Stimulated activated CD8-positive, alpha-beta memory T cell treated with anti-CD3 and anti-CD28 coated beads, Interleukin-12 subunit alpha, Interleukin-12 subunit beta, amount 100 ng/mL, for 24 hours (primary cell): ENCODE measurements at regions not wholly inside any gene's neighbourhood (a gene's known extent, or its start where the extent isn't known, plus 50 kb on each side); places are given as distances from the start of the nearest gene placed in this dataset.

Source experiments
- DNase-seq: peaks from one replicate; pipeline ENCODE4 v3.0.0-alpha.2; 2020; ENCODE audit errors: extremely low read depth

DNA sequence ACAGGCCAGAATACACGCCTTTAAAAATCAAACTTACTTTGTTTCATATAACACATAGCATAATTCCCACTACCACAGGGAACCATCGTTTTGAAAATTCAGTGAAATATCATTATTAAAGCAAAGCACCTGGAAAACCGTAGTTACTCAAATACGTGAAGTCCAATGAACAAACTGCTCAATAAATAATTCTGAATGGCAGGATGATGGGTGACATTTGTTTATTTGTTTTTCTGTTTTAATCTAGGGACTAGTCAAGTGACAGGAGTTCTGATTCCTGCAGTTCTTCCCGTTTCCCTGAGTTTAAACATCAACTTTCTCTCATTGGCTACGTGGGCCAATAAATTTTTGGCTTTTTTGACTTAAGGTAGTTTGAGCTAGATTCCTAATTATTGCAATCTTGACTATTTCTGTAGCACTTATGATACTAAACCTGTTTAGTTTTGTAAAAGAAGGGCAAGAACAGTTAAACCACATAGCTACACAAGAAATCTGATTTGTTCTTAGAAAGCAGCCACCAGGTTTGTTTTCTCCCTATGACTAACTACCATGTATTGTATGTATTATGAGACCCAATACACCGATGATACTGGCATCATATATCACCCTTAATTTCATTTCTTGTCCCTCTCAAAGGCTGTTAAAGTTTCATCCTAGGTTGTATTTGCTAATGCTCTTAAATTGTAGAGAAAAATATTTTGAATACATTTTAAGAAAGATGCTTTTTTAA is 411.2 kb downstream of the SHQ1 start:
- DNase-seq: no peak

DNA sequence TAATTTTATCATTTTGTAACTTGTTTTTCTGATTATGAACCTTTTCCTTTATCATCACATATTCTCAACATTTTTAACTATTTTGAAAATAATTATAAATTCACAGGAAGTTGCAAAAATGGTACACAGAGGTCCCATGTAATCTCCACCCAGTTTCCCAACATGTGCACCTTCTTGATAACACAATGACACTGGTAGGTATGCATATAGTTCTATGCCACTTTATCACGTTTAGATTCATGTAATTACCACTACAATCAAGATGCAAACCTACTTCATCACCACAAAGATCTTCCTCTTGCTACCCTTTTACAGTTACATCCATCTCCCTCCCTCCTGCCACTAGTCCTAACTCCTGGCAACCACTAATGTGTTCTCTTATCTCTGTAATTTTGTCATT is 413.9 kb downstream of the SHQ1 start:
- no peak for DNase-seq

DNA sequence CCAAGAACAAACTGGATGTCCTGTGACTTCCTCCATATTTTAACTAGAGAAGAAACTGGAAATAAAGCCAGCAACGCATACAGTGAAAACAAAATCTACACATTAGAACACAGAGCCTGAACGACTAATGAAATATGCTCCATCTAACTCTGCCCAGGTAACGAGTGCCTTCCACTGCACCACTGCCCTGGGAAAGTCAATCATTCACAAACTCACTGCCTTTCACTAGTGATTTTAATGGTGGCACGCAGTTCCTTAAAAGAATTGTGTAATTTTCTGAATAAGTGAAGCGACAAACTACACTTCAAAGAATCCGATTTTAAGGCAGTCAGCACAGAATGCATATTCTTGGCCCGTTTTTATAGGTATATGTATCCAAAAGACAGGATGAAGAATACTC is 416.0 kb downstream of the SHQ1 start:
- no peak for DNase-seq

DNA sequence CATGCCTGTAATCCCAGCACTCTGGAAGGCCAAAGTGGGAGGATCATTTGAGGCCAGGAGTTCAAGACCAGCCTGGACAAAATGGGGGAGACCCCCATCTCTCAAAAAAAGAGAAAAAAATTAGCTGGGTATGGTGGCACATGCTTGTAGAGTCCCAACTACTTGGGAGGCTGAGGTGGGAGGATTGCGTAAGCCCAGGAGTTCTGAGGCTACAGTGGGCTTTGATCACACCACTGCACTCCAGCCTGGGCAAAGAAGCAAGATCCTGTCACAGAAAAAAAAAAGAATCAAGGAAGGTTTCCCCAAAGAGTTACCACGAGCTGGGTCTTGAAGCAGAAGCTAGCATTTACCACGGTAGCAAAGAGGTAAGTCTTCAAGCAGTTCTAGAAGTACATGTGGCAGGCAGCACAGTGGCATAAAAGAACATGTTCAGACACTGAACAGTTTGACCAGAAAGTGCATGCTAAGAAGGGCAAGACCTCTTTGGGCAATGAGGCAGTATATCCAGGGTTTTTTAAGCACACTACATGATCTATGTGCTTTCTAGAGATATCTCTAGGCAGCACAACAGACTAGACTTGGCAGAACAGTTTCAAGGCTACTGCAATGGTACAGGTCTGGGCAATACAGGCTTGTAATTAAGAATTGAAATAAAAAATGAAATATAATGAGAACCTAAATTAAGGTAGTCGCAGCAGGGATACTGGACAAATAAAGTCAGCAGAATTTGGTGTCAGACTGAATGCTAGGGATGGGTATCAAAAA is 418.5 kb downstream of the SHQ1 start:
- DNase-seq: no peak

DNA sequence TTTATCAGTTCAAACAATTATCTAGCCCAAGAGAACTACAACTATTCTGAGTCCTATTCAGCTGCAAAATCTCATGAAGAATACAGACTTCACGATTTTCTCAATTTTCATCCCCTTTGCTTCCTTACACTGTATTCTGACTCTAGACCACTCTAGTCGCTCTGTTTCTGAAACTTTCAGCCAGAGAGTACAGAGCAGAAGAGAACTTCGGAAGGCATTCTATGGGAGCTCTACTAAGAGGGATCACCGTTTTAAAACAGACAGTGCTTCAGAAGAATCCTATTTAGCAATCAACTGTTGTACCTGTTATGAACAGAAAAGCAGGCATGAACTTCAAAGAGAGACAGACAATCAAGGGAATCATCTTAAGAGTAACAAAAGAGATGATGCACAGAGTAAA is 419.4 kb downstream of the SHQ1 start:
- no peak for DNase-seq

DNA sequence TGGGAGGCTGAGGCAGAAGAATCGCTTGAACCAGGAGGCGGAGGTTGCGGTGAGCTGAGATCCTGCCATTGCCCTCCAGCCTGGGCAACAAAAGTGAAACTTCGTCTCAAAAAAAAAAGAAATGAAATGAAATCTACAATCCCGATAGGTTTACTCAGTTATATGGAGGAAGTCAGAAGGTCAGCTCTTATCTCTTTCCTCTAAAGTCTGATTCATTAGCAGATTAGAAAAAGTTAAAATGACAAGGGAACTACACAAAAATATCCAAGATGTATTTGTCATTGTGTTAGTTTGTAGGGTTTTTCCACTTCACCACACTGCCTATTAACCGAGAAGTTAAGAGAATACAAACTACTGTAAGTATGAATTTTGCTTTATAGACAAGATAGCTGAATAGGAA is 420.6 kb downstream of the SHQ1 start:
- DNase-seq: no peak

DNA sequence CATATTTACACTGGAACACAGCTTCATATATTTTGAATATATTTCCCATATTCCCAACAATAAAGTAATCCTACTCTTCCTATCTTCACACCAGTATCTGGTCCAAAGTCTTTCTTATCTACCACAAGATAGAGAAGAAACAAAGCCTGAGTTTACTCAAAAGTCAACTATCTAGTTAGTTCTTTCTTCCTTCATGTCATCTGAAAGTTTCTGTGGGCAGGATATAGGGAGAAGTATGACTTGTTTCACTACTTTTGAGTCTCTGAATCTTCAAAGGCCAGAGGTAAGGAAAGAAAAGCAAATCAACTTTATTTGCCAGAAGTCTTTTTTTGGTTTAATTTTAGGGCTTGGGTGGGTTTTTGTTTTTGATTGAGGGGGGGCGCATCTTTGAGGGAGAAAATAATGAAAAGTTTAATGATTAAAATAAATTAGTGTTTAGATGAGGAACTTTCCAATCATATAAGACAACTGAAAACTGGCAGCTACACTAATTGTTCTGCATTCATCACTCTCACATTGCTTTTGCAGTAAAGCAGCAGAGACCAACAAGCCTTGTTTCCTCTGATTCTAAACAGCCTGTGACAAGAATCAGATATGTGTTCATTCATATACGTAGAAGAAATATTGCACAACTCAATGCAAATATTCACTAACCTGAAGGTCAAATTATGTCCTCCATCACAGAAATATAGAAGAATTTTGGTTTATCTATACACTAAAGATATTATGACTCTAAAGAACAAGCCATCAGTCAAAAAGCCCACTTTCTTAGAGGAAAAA is 421.4 kb downstream of the SHQ1 start:
- no peak for DNase-seq

DNA sequence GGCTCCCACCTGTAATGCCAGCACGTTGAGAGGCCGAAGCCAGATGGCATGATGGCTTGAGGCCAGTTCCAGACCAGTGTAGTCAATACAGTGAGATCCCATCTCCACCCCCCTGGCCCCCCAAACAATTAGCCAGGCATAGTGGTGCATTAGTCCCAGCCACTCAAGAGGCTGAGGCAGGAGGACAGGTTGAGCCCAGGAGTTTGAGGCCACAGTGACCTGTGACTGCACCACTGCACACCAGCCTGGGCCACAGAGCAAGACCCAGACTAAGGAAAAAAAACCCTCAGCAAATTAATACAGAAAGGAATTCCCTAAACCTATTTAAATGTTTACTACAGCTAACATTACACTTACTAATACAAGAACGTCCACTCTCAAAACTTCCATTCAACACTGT is 424.6 kb downstream of the SHQ1 start:
- no peak for DNase-seq

DNA sequence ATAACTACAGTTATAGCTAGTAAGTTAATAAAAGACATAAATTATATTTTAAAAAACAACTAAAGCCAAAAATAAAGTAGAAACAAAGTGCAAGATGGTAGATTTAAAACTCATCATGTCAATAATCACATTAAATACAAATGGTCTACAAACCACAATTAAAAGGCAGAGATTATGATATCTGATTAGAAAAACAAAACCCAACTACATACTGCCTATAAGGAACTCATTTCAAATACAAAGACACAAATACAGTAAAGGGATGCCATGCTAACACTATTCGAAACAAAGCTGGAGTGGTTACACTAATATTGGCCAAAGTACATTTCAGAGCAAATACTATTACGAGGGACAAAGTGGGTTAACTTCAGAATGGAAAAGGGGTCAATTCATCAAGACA is 426.5 kb downstream of the SHQ1 start:
- no peak for DNase-seq

DNA sequence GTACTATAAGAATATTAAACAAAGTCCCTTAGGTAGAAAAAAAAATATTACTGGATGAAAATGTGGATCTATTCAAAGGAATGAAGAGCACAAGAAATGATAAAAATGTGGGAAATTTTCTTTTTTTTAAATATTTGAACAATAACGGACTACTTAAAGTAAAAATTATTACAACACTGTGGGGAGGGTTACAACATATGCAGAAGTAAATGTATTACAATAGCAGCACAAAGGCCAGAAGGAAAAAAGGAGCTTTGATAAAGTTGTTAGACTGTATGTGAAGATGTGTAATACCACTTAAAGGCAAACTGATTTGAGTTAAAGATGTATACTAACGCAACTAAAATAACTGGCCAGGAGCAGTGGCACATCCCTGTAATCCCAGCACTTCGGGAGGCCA is 427.1 kb downstream of the SHQ1 start:
- no peak for DNase-seq

DNA sequence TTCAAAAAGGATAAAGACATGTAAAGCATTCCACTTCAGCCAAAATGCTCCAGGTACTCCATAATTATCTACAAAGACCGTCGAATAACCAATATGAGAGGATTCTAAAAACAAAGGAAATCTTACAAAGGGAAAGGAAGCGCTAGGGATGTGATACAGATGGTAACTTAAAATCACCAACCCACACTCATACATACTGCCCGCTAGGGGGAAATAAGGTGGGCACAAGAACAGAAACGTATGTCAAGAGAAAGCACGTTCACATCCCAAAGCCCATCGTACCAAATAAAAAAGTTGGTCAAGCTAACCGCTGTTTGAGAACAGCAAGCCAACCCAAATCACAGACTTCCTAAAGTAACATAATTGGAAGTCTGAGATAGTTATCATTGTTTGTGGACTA is 429.4 kb downstream of the SHQ1 start:
- DNase-seq: no peak

DNA sequence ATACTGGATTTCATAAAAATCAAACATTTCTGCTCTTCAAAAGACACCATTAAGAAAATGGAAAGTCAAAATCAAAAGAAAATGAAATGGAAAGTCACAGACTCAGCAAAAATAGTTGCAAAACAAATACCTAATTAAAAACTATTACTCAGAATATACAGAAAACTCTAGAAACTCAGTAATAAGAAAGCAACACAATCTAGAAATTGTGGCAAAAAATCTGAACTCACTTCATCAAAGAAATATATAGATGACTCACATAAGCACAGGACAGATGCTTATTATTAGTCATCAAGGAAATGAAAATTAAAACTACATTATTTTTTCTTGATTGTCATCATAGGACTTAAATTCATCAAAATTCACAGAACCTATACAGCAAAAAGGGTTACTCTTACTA is 430.0 kb downstream of the SHQ1 start:
- DNase-seq: no peak

DNA sequence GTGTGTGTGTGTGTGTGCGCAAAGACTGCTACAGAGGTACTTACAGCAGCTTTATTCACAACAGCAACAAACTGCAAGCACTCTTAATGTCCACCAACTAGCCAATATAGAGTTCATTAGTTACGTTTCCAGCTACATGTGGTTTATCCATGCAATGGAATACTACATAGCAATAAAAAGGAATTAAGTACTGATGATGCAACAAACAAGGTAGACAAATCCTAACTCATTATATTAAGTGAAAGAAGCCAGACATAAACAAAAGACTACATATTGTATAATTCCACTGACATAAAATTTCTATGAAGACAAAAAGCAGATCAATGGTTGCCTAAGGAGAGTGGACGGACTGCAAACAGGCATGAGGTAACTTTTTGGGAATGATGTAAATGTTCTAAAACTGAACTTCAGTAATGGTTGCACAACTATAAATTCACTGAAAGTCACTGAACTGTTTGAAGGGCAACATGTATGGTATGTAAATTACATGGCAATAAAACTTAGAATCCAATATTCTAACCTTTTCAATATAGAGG is 433.7 kb downstream of the SHQ1 start:
- DNase-seq: no peak

DNA sequence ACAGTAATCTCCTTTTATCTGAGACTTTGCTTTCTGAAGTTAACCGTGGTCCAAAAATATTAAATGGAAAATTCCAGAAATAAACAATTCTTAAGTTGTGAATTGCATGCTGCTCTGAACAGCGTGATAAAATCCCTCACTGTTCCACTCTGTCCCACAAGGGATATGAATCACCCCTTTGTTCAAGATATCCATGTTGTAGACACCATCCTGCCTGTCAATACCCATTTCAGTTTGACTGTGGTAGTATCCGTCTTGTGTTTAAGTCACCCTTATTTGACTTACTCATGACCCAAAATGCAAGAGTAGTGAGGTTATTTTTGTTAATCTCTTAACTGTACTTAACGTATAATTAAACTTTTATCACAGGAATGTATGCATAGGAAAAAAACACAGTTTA is 435.0 kb downstream of the SHQ1 start:
- DNase-seq: no peak

DNA sequence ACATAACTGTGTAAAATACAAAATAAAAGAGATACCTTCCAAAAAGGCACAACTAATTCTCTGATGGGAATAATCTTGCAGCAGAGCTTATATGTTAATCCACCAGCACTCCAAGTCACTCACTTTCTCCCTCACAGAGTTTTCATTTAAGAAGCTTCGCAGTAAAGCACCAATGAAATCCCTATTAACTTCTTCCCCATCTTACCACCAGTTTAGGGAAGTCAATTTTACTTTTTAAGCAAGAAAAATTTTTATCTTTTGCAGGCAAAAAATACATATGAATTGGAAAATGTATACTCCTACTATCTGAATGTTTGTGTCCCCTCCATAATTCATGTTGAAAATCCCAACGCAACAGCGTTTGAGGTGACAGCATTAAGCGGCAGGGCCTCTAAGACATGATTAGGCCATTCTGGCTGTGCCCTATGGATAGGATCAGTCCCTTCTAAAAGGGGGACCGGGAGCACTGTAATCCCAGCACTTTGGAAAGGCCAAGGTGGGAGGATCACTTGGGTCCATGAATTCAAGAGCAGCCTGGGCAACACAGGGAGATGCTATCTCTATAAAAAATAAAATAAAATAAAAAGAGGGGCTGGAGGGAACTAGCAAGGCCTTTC is 435.8 kb downstream of the SHQ1 start:
- DNase-seq: no peak

DNA sequence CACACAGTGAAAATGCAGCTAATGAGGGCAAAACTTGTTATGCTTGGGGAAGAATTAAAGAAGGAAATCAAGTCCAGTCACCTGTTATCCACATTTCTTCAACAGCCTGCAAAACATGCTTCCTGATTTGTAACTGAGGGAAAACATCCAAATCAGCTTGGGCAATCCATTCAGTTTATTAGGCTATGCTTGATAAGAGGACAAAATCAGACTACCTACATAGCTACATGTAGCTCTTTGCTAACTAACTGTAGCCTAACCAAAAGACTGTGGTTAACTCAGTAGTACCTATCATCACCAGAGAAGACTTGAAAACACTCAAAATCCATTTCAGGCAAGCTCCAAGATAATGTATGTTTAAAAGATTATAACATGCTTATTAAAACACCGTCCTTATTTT is 436.4 kb downstream of the SHQ1 start:
- no peak for DNase-seq

DNA sequence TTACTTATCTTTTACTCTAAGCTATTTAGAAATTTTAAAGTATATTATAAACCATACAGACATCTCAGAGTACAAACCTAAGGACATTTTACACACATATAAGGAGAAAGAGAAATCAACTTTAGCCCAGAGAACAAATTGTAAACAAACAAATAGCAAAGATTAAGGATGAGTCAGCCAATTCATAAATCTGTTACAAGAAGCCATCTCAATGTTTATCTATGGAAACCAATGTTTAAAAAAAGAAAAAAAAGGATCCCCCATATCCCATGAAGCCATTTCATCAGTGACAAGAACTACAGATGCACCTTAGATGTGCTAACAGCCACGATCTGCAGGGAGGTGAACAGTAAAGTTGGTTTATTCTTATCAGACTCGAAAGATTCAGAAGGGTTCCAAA is 437.1 kb downstream of the SHQ1 start:
- no peak for DNase-seq

DNA sequence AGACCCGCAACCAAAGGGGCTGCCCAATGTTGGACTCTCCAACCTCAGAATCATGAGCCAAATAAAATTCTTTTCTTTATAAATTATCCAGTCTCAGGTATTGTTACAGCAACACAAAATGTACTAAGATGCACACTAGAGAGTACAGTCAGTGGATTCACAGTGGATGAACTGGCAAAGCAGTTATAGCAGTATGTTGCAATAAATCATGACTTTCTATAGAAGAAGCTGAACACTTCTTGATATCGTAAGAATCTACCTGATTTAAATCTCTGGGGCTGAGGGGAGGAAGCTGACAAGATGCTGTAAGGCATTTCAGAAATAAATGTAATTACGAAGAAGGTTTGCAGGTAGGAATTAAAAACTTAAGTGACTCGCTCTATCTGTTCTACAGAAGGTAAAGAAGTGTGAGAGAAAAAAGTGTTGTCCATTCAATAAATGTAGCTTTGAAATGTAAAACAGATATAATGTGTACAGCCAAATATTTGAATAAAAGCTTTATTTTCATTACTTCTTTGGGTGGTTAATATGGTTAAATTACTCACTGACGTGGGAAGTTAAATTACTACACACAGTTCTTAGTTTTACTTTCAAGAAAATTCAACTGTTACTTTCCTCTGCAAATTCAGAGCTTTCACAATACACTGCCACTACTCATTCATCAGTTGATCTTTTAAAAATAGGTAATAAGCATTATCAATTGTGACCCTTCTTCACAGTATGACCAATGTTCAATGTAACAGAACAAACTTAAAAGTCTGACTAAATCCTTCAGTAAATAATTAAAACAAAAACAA is 439.1 kb downstream of the SHQ1 start:
- DNase-seq: no peak

DNA sequence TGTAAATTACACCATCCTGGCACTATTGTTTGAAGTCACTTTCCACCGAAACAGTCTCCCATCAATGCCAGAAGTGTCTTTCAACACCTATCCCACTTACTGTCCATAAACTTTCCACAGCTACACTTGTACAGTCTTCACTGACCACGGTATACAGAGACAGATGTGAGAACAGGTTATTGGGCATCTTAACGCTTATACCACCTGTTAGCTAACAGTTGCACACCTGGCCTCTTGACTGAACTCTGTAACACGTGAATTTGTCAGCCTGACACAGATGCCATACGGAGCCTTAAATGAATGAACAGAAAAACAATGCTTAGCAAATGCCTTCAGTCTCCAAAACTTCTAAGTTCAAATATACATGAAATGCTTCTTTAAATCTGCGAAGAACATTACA is 440.5 kb downstream of the SHQ1 start:
- DNase-seq: no peak

DNA sequence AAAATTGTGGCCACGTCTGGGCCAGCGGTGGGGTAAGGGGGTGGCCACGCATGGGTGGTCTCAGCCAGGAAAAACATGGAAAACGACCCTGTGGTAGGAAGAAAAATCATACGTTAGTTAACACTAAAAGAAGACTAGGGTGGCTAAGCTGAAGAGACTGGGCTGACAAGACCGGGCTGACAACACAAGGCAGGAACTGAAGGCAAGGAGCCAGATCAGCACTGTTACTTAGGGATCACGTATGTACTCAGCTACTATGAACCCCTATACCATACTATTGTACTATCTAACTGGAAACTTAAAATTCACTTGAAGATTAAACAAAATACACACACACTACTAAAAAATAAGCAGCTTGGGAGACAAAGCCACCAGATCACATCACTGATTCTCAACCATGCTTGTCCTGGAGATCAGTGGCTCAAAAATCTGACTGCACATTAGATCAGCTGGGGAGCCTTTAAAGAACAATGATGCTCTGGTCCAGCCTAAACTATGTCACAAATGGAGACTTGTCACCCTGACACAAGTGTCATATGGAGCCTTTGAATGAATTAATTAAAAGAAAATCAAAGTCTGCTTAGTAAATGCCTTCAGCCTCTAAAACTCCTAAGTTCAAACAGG is 442.2 kb downstream of the SHQ1 start:
- DNase-seq: no peak

DNA sequence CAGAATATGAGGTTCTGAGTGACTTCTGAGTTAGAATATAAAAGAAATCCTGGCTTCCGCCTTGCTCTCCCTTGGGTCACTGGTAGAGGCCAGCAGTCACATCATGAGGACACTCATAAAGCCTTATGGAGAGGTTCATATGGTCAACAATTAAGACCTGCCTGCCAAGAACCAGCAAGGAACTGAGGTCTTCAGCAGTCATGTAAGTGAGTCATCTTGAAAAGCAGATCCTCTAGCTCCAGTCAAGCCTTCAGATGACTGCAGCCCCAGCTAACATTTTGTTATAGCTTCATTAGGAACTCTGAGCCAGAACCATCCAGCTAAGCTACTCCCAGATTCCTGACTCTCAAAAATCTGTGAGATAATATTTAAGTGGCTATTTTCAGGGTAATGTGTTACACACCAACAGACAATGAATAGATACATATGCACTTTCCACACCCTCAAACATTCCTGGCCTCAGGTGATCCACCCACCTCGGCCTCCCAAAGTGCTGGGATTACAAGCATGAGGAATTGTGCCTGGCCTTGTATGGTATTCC is 447.2 kb downstream of the SHQ1 start:
- no peak for DNase-seq
